NT2/D1 (cell line): ENCODE measurements at regions not wholly inside any gene's neighbourhood (a gene's known extent, or its start where the extent isn't known, plus 50 kb on each side); places are given as distances from the start of the nearest gene placed in this dataset.

Experiments used
- DNase-seq: peaks from one replicate; pipeline ENCODE4 v3.0.0-alpha.2; 2011; ENCODE audit warnings: low read depth, low spot score
- H3K27me3 ChIP-seq: 2 replicates; pipeline ENCODE4 v1.6.0; 2011; ENCODE audit warnings: mild to moderate bottlenecking; ENCODE audit not compliant: insufficient read length, insufficient read depth
- H3K36me3 ChIP-seq: 2 replicates; pipeline ENCODE4 v1.6.1; 2011; ENCODE audit warnings: mild to moderate bottlenecking, low read length, mixed read lengths; ENCODE audit not compliant: insufficient read depth, insufficient read length
- H3K4me1 ChIP-seq: 2 replicates; pipeline ENCODE4 v1.5.1; 2011; ENCODE audit not compliant: insufficient read depth, insufficient read length
- H3K4me3 ChIP-seq: 2 replicates; pipeline ENCODE4 v1.5.1; 2011; ENCODE audit warnings: low read depth; ENCODE audit not compliant: insufficient read length
- H3K9ac ChIP-seq: 2 replicates; pipeline ENCODE4 v1.6.0; 2011; ENCODE audit warnings: low read depth; ENCODE audit not compliant: insufficient read length
- H3K9me3 ChIP-seq: 2 replicates; pipeline ENCODE4 v1.5.1; 2011; ENCODE audit warnings: mild to moderate bottlenecking, low read length; ENCODE audit not compliant: insufficient read depth
- SUZ12 ChIP-seq: IDR thresholded peaks from 2 replicates; pipeline ENCODE4 v1.6.1; 2011; ENCODE audit not compliant: insufficient read length, insufficient read depth; ENCODE audit errors: extremely low read depth
- YY1 ChIP-seq: IDR thresholded peaks from 2 replicates; pipeline ENCODE4 v1.6.1; 2011; ENCODE audit not compliant: insufficient read length, insufficient read depth
- ZNF274 ChIP-seq: IDR thresholded peaks from 2 replicates; pipeline ENCODE4 v1.6.1; 2011; ENCODE audit warnings: mild to moderate bottlenecking, low read depth, low read length

DNA sequence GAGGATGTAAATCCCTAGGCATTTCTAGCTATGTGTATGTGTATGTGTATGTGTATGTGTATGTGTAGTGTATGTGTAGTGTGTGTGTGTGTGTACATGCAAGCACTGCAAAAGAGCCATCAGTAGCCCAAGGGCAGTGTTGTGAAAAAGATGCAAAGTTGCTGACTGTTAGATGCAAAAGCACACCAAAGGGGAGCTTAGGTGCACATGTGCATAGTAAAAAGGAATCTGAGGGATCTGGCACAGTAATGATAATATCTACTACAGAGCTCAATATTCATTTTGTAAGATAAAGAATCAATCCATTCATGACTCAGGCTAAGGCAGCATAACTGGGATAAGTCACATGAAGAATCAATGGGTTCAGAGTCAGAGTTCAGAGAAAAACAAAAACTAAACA is 80.2 kb downstream of the TMEM47 start:
- no peaks in the 10 kb centered on the region for H3K9me3 ChIP-seq
- no peaks in the 10 kb centered on the region for H3K27me3 ChIP-seq
- no peak overlapping the region for H3K9ac ChIP-seq
- H3K4me3 ChIP-seq, result no peak overlapping the region
- TF ChIP-seq ZNF274 (no peak), SUZ12 (no peak), YY1 (no peak)
- no peak for DNase-seq
- no peaks in the 10 kb centered on the region for H3K36me3 ChIP-seq
- H3K4me1 ChIP-seq, result no peaks in the 10 kb centered on the region

DNA sequence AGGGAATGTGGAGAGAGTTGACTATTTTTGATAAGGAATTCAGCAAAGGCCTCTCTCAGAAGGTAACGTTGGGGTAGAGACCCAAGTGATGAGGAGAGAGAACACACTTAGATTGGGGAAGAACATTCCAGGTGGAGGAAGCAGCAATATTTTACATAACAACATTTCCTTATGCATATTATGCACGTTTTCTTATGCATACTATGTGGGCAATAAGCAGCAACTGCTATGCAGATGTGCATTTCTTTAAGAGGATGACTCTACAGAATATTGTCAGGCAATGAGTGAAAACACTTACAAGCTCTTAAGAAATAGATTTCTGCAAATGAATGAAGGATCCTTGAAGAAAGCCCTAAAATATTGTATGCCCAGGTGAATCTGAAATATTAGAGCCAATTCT is 91.1 kb downstream of the TMEM47 start:
- TF ChIP-seq ZNF274, result no peak
- TF ChIP-seq SUZ12, result no peak
- TF ChIP-seq YY1, result no peak
- Histone ChIP-seq H3K9me3 (no peaks in the 10 kb centered on the region; the same call in 1 of the 2 replicates), H3K4me3 (no peak overlapping the region), H3K4me1 (no peaks in the 10 kb centered on the region), H3K27me3 (no peaks in the 10 kb centered on the region), H3K36me3 (no peaks in the 10 kb centered on the region), H3K9ac (no peak overlapping the region)
- no peak for DNase-seq

GRCh38 chrX:34563804-34564203 is 93.3 kb downstream of the TMEM47 start:
- Histone ChIP-seq H3K36me3 (no peaks in the 10 kb centered on the region), H3K9me3 (no peaks in the 10 kb centered on the region; the same call in 1 of the 2 replicates), H3K4me1 (no peaks in the 10 kb centered on the region), H3K9ac (no peak overlapping the region), H3K4me3 (no peak overlapping the region), H3K27me3 (no peaks in the 10 kb centered on the region)
- DNase-seq, result no peak
- TF ChIP-seq YY1 (no peak), SUZ12 (no peak), ZNF274 (no peak)

DNA sequence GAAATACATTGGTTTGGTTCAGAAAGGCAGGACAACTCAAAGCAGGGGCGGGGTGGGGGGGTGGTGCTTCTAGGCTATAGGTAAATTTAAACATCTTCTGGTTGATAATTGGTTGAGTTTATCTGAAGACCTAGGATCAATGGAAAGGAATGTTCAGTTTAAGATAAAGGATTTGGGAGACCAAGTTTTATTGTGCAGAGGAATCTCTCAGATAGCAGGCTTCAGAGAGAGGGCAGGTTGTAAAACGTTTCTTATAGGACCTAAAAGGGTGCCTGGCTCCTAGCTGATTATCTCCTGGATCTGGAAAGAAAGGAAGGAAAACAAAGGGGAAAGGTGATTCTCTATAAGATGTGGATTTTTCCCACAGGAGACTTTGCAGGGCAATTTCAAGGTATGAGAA is 94.0 kb downstream of the TMEM47 start:
- no peaks in the 10 kb centered on the region for H3K4me1 ChIP-seq
- no peaks in the 10 kb centered on the region for H3K36me3 ChIP-seq
- H3K4me3 ChIP-seq, result no peak overlapping the region
- no peaks in the 10 kb centered on the region; the same call in 1 of the 2 replicates for H3K9me3 ChIP-seq
- H3K27me3 ChIP-seq, result no peaks in the 10 kb centered on the region
- no peak for DNase-seq
- no peak overlapping the region for H3K9ac ChIP-seq
- TF ChIP-seq SUZ12 (no peak), ZNF274 (no peak), YY1 (no peak)

GRCh38 chrX:34562006-34562405 is 95.1 kb downstream of the TMEM47 start:
- Histone ChIP-seq H3K4me1 (no peaks in the 10 kb centered on the region), H3K9me3 (no peaks in the 10 kb centered on the region; the same call in 1 of the 2 replicates), H3K9ac (no peak overlapping the region), H3K36me3 (no peaks in the 10 kb centered on the region), H3K27me3 (no peaks in the 10 kb centered on the region), H3K4me3 (no peak overlapping the region)
- TF ChIP-seq ZNF274 (no peak), YY1 (no peak), SUZ12 (no peak)
- no peak for DNase-seq

DNA sequence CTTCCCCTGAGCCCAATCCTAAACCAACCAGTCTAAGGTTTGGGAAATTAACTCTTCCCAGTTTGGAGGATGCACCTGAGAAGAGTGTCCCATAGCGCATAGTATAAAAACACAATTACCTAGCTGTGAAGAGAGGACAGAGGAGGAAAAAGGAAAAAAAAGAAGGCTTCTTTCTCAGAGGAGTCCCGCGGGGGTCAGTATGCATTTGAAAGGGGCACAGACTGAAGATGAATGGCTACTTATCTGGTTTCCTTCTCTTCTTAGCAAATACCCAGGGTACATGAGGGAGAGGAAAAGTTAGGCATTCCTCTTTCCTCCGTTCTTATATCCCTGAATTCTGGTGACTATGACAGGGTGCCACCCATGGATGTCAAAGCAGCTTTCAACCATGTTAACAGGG is 96.9 kb downstream of the TMEM47 start:
- H3K36me3 ChIP-seq, result no peaks in the 10 kb centered on the region
- DNase-seq, result peak; percentile 61
- TF ChIP-seq SUZ12, result no peak
- no peak for TF ChIP-seq YY1
- TF ChIP-seq ZNF274, result no peak
- H3K4me1 ChIP-seq, result no peaks in the 10 kb centered on the region
- H3K9me3 ChIP-seq, result no peaks in the 10 kb centered on the region; the same call in 1 of the 2 replicates
- H3K4me3 ChIP-seq, result no peak overlapping the region
- no peaks in the 10 kb centered on the region for H3K27me3 ChIP-seq
- H3K9ac ChIP-seq, result no peak overlapping the region

GRCh38 chrX:34559325-34559724 is 97.8 kb downstream of the TMEM47 start:
- H3K9me3 ChIP-seq, result no peaks in the 10 kb centered on the region; the same call in 1 of the 2 replicates
- H3K9ac ChIP-seq, result no peak overlapping the region
- TF ChIP-seq ZNF274 (no peak), YY1 (no peak), SUZ12 (no peak)
- DNase-seq, result no peak
- H3K4me1 ChIP-seq, result no peaks in the 10 kb centered on the region
- no peaks in the 10 kb centered on the region for H3K36me3 ChIP-seq
- no peaks in the 10 kb centered on the region for H3K27me3 ChIP-seq
- H3K4me3 ChIP-seq, result no peak overlapping the region

- H3K4me3 ChIP-seq, result no peak overlapping the region
- no peak overlapping the region for H3K9ac ChIP-seq
- no peak for TF ChIP-seq YY1
- no peak for TF ChIP-seq ZNF274
- TF ChIP-seq SUZ12, result no peak
- peak; percentile 61 for DNase-seq
- no peaks in the 10 kb centered on the region for H3K9me3 ChIP-seq
- H3K27me3 ChIP-seq, result no peaks in the 10 kb centered on the region
- H3K36me3 ChIP-seq, result no peaks in the 10 kb centered on the region
- H3K4me1 ChIP-seq, result no peaks in the 10 kb centered on the region
Measured at GRCh38 chrX:34557733-34558132, 99.4 kb downstream of the TMEM47 start.
